Ishikawa (cell line): ENCODE measurements at regions not wholly inside any gene's neighbourhood (a gene's known extent, or its start where the extent isn't known, plus 50 kb on each side); places are given as distances from the start of the nearest gene placed in this dataset.

Source experiments
- CEBPB ChIP-seq: IDR thresholded peaks from 2 replicates; pipeline ENCODE4 v1.6.1; 2012
- CREB1 ChIP-seq: IDR thresholded peaks from 2 replicates; pipeline ENCODE4 v1.6.1; 2012; ENCODE audit warnings: low read depth
- EGR1 ChIP-seq: IDR thresholded peaks from 2 replicates; pipeline ENCODE4 v1.6.1; 2012
- EP300 ChIP-seq: IDR thresholded peaks from 2 replicates; pipeline ENCODE4 v1.6.1; 2012; ENCODE audit warnings: borderline replicate concordance
- FOXM1 ChIP-seq: IDR thresholded peaks from 2 replicates; pipeline ENCODE4 v1.6.1; 2012; ENCODE audit warnings: low read depth, borderline replicate concordance
- NFIC ChIP-seq: IDR thresholded peaks from 2 replicates; pipeline ENCODE4 v1.6.1; 2012
- RAD21 ChIP-seq: IDR thresholded peaks from 2 replicates; pipeline ENCODE4 v1.6.1; 2012; ENCODE audit warnings: low read depth
- TAF1 ChIP-seq: IDR thresholded peaks from 2 replicates; pipeline ENCODE4 v1.6.1; 2012; ENCODE audit warnings: low read depth, mild to moderate bottlenecking
- TCF12 ChIP-seq: IDR thresholded peaks from 2 replicates; pipeline ENCODE4 v1.6.1; 2012; ENCODE audit warnings: low read depth
- TEAD4 ChIP-seq: IDR thresholded peaks from 2 replicates; pipeline ENCODE4 v1.6.1; 2012
- YY1 ChIP-seq: IDR thresholded peaks from 2 replicates; pipeline ENCODE4 v1.6.1; 2012; ENCODE audit warnings: low read depth
- ZBTB7A ChIP-seq: IDR thresholded peaks from 2 replicates; pipeline ENCODE4 v1.6.1; 2012; ENCODE audit warnings: low read depth
- TF ChIP-seq, protein P1 (sequence below): IDR thresholded peaks from 2 replicates; pipeline ENCODE4 v1.6.1; 2012
- TF ChIP-seq, protein P2 (sequence below): IDR thresholded peaks from 2 replicates; pipeline ENCODE4 v1.6.1; 2012; ENCODE audit warnings: low read depth, mild to moderate bottlenecking
- TF ChIP-seq, protein P3 (sequence below): IDR thresholded peaks from 2 replicates; pipeline ENCODE4 v1.6.1; 2012

DNA sequence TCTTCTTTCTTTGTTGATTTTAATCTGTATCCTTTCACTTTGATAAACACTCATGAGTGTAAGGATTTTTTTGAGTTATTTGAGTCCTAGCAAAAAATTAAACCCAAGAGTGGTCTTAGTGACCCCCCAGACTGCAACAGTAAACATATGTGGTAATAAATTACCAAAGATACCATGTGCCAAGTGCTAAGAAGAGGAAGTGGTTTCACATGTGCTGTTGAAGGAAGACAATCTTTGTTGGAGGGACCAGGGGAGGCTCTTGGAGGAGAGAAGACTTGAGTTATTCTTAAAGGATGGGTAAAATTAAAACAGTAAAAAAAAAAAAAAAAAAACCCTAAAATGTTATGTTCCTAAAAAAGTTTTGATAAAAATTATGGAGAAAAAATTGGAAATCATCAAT lies 150.2 kb downstream of the SEC23IP start:
- TF ChIP-seq TEAD4 = no peak
- no peak for TF ChIP-seq EP300
- TF ChIP-seq, protein P1, sequence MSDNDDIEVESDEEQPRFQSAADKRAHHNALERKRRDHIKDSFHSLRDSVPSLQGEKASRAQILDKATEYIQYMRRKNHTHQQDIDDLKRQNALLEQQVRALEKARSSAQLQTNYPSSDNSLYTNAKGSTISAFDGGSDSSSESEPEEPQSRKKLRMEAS = no peak
- no peak for TF ChIP-seq ZBTB7A
- TF ChIP-seq, protein P2, sequence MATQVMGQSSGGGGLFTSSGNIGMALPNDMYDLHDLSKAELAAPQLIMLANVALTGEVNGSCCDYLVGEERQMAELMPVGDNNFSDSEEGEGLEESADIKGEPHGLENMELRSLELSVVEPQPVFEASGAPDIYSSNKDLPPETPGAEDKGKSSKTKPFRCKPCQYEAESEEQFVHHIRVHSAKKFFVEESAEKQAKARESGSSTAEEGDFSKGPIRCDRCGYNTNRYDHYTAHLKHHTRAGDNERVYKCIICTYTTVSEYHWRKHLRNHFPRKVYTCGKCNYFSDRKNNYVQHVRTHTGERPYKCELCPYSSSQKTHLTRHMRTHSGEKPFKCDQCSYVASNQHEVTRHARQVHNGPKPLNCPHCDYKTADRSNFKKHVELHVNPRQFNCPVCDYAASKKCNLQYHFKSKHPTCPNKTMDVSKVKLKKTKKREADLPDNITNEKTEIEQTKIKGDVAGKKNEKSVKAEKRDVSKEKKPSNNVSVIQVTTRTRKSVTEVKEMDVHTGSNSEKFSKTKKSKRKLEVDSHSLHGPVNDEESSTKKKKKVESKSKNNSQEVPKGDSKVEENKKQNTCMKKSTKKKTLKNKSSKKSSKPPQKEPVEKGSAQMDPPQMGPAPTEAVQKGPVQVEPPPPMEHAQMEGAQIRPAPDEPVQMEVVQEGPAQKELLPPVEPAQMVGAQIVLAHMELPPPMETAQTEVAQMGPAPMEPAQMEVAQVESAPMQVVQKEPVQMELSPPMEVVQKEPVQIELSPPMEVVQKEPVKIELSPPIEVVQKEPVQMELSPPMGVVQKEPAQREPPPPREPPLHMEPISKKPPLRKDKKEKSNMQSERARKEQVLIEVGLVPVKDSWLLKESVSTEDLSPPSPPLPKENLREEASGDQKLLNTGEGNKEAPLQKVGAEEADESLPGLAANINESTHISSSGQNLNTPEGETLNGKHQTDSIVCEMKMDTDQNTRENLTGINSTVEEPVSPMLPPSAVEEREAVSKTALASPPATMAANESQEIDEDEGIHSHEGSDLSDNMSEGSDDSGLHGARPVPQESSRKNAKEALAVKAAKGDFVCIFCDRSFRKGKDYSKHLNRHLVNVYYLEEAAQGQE = no peak
- TF ChIP-seq NFIC = no peak
- TF ChIP-seq TCF12 = no peak
- TF ChIP-seq, protein P3, sequence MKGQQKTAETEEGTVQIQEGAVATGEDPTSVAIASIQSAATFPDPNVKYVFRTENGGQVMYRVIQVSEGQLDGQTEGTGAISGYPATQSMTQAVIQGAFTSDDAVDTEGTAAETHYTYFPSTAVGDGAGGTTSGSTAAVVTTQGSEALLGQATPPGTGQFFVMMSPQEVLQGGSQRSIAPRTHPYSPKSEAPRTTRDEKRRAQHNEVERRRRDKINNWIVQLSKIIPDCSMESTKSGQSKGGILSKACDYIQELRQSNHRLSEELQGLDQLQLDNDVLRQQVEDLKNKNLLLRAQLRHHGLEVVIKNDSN = no peak
- no peak for TF ChIP-seq CEBPB
- no peak for TF ChIP-seq RAD21
- TF ChIP-seq TAF1 = no peak
- no peak for TF ChIP-seq FOXM1
- no peak for TF ChIP-seq YY1
- TF ChIP-seq CREB1 = no peak
- no peak for TF ChIP-seq EGR1

DNA sequence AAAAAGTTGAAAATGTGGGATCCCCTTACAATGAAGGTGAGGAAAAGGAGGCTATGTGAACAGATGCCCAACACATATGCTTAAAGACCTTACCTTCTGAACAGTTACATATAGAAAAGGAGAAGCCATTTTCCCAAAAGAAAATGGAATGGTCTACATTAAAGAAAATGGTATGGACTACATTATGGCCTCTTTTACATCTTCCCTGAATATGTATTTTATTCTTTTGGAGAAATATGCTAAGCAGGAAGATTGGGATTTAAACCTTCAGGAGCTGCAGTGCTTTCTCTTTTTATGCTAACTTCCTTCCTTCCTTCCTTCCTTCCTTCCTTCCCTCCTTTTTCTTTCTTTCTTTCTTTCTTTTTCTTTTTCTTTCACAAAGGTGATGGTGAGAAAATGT lies 155.4 kb downstream of the SEC23IP start:
- TF ChIP-seq TCF12 = no peak
- TF ChIP-seq, protein P2 = no peak
- TF ChIP-seq, protein P3 = no peak
- TF ChIP-seq, protein P1 = no peak
- TF ChIP-seq CREB1 = no peak
- no peak for TF ChIP-seq CEBPB
- no peak for TF ChIP-seq EGR1
- no peak for TF ChIP-seq TAF1
- TF ChIP-seq RAD21 = no peak
- TF ChIP-seq YY1 = no peak
- TF ChIP-seq TEAD4 = no peak
- no peak for TF ChIP-seq FOXM1
- no peak for TF ChIP-seq EP300
- no peak for TF ChIP-seq ZBTB7A
- TF ChIP-seq NFIC = no peak

DNA sequence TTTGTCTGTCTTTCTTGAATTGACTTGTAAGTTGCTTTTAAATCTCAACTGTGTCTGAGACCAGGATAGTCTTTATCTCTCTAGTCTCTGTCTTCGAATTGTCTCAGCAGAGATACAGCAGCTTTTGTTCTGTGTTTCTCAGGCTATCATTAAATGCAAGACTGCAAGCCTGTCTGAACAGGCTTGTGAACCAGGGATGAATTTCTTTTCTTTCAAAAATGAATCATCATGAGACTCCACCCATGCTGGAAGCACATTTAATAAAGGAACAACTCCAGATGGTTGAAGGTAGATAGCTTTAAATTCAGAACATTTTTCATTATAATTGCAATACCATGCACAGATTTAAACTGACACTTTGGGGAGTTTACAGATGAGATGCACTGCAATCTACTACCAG lies 155.9 kb downstream of the SEC23IP start:
- TF ChIP-seq TCF12 (no peak), ZBTB7A (no peak), CEBPB (no peak), YY1 (no peak), FOXM1 (no peak)
- TF ChIP-seq, protein P2 = no peak
- TF ChIP-seq, protein P3 = no peak

DNA sequence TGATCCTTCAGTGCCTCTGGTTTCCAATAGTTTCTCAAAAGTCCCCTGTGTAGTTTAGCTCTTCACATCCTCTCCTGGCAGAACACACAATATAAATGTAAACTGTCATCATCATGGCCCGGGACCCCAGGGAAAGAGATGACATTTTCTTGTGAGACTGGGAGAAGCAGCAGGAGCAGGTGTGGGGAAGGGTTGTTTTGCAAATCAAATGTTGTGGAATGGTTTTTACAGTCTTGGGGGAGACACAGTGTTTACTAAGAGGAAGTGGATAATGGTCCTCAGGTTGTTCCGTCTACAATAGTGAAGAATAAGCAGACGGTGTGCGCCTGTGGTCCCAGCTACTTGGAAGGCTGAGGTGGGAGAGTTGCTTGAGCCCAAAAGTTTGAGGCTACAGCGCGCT lies 159.1 kb downstream of the SEC23IP start:
- TF ChIP-seq EP300 (no peak), RAD21 (no peak), ZBTB7A (no peak), NFIC (no peak), TAF1 (no peak), CREB1 (no peak), YY1 (no peak)
- TF ChIP-seq, protein P1 = no peak
- TF ChIP-seq, protein P3 = no peak
